ENCODE measurements at regions not wholly inside any gene's neighbourhood (a gene's known extent, or its start where the extent isn't known, plus 50 kb on each side); places are given as distances from the start of the nearest gene placed in this dataset.

GRCh38 chr10:9863559-9864121 lies 1154.0 kb upstream of the CELF2 start:
- TF ChIP-seq CTCF (IDR thresholded peaks at IDR 0.05; ENCODE audit: borderline replicate concordance, control extremely low read depth, extremely low read depth, insufficient read depth, missing control alignments) = no peak
- in situ Hi-C loops (cut with MboI; ENCODE audit: low sequenced_read_pairs, unreplicated experiment) = no loop called here
- no peak for DNase-seq (ENCODE audit: low spot score)

- no peak for TF ChIP-seq CTCF (IDR thresholded peaks at IDR 0.05; ENCODE audit: borderline replicate concordance, control extremely low read depth, extremely low read depth, insufficient read depth, missing control alignments)
- no peak for DNase-seq (ENCODE audit: low spot score)
- in situ Hi-C loops (cut with MboI; ENCODE audit: low sequenced_read_pairs, unreplicated experiment) = no loop called here
Measured at GRCh38 chr10:9868499-9868898, 1149.2 kb upstream of the CELF2 start.

- in situ Hi-C loops (cut with MboI; ENCODE audit: low sequenced_read_pairs, unreplicated experiment) = no loop called here
- no peak for DNase-seq (ENCODE audit: low spot score)
Measured at GRCh38 chr10:9869205-9869604, 1148.5 kb upstream of the CELF2 start.

GRCh38 chr10:9869606-9870176 lies 1148.0 kb upstream of the CELF2 start:
- in situ Hi-C loops (cut with MboI; ENCODE audit: low sequenced_read_pairs, unreplicated experiment) = no loop called here
- no peak for DNase-seq (ENCODE audit: low spot score)
- no peak for TF ChIP-seq CTCF (IDR thresholded peaks at IDR 0.05; ENCODE audit: borderline replicate concordance, control extremely low read depth, extremely low read depth, insufficient read depth, missing control alignments)

More at GRCh38 chr10:9869205-9869604, 1148.5 kb upstream of the CELF2 start:
- TF ChIP-seq CTCF (IDR thresholded peaks at IDR 0.05; ENCODE audit: borderline replicate concordance, control extremely low read depth, extremely low read depth, insufficient read depth, missing control alignments) = no peak

GRCh38 chr10:9875353-9875752 lies 1142.3 kb upstream of the CELF2 start:
- in situ Hi-C loops (cut with MboI; ENCODE audit: low sequenced_read_pairs, unreplicated experiment) = no loop called here
- no peak for TF ChIP-seq CTCF (IDR thresholded peaks at IDR 0.05; ENCODE audit: borderline replicate concordance, control extremely low read depth, extremely low read depth, insufficient read depth, missing control alignments)
- DNase-seq (ENCODE audit: low spot score) = no peak

- in situ Hi-C loops (cut with MboI; ENCODE audit: low sequenced_read_pairs, unreplicated experiment) = no loop called here
- DNase-seq (ENCODE audit: low spot score) = no peak
- no peak for TF ChIP-seq CTCF (IDR thresholded peaks at IDR 0.05; ENCODE audit: borderline replicate concordance, control extremely low read depth, extremely low read depth, insufficient read depth, missing control alignments)
Measured at GRCh38 chr10:9877978-9878377, 1139.7 kb upstream of the CELF2 start.
